Fibroblast of lung (primary cell): ENCODE measurements at regions not wholly inside any gene's neighbourhood (a gene's known extent, or its start where the extent isn't known, plus 50 kb on each side); places are given as distances from the start of the nearest gene placed in this dataset.

ENCODE experiments used
- EZH2 ChIP-seq: IDR thresholded peaks from 2 replicates; pipeline ENCODE4 v1.5.1; 2012; ENCODE audit warnings: low read length, control low read depth, mild to moderate bottlenecking; ENCODE audit errors: missing control alignments
- TF ChIP-seq, protein P1 (sequence below), 2 donors: IDR thresholded peaks in 1 of 2; conservative IDR thresholded peaks in 1 of 2; 1 replicate in 1 of 2; 2 replicates in 1 of 2; pipeline ENCODE4 v1.5.1; 2011 to 2012; ENCODE audit warnings: low read length in 2 of 2, control low read depth in 1 of 2, inconsistent platforms in 1 of 2, low read depth in 1 of 2, mild to moderate bottlenecking in 1 of 2

DNA sequence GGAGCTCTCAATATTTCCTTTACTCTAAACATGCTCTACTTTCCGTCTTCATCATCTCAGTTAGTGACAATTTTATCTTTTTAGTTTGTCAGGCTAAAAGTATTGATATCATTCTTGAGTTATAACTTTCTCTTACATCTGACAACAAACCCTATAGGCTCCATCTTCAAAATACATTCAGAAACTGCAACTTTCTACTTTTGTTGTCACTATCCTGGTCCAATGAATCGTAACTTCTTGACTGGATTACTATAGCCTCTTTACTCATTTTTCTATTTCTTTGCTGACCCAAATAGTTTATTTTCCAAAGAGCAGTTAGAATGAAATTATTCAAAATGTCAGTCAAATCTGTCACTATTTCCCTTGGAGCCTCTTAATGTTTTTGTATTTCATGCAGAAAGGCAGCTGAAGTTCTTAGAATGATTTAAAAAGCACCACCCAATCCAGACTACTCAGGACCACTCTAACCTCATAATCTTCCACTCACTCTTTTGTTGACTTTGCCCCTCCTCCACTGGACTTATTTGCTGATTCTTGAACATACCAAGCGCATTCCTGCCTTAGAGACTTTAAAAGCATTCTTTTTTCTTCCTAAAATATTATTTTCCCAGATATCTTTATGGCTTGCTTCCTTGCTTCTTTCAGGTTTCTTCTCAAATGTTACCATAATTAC lies 119.9 kb upstream of the CBLB start:
- no peak for TF ChIP-seq EZH2
- TF ChIP-seq, protein P1, sequence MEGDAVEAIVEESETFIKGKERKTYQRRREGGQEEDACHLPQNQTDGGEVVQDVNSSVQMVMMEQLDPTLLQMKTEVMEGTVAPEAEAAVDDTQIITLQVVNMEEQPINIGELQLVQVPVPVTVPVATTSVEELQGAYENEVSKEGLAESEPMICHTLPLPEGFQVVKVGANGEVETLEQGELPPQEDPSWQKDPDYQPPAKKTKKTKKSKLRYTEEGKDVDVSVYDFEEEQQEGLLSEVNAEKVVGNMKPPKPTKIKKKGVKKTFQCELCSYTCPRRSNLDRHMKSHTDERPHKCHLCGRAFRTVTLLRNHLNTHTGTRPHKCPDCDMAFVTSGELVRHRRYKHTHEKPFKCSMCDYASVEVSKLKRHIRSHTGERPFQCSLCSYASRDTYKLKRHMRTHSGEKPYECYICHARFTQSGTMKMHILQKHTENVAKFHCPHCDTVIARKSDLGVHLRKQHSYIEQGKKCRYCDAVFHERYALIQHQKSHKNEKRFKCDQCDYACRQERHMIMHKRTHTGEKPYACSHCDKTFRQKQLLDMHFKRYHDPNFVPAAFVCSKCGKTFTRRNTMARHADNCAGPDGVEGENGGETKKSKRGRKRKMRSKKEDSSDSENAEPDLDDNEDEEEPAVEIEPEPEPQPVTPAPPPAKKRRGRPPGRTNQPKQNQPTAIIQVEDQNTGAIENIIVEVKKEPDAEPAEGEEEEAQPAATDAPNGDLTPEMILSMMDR (conservative IDR thresholded peaks at IDR 0.05 in 1 of 2, IDR thresholded peaks at IDR 0.05 in 1 of 2; ENCODE audit: low read depth in 1 of 2, low read length in 2 of 2) = no peak
